ENCODE measurements at regions not wholly inside any gene's neighbourhood (a gene's known extent, or its start where the extent isn't known, plus 50 kb on each side); places are given as distances from the start of the nearest gene placed in this dataset.

DNA sequence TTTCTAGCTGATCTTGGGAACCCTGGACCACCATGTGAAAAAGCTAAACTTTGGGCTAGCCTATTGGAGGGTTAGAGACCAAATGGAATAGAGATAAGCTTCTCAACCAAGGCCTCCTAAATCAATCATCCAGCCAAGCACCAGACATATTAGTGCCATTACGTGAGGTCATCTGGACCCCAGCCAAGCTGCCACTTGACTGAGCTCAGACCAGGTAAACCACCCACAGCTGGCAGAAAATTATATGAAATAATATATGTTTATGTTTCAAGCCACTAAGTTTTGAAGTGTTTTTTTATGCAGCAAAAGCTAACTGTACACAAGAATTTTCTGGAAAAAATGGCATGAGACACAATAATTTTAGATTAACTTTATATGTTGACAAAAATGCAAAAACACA is 82.6 kb upstream of the PCGF5 start:
- no peak for DNase-seq (ENCODE audit: low read depth)

DNA sequence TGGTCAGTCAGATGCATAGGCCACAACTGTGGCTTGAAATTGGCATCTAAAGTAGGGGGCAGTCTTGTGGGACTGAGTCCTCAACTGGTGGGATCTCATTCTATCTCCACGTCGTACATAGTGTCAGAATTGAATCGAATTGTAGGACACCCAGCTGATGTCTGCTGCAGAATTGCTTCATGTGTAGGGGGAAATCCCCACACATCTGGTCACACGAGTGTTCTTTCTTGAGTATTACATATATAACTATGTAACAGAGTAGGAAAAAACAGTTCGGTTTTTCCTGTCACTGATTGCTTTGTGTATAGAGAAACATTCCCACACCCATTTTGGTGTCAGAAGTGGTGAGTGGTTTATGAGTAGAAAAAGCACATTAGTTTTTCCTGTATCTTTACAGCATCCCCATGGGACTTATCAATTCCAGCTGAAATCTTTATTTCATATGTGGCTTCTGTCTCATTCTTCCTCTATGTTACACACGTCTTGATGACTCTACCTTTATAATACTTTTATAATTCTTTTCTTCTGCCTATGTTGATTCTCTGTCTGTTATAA is 79.4 kb upstream of the PCGF5 start:
- DNase-seq (ENCODE audit: low read depth) = no peak

DNA sequence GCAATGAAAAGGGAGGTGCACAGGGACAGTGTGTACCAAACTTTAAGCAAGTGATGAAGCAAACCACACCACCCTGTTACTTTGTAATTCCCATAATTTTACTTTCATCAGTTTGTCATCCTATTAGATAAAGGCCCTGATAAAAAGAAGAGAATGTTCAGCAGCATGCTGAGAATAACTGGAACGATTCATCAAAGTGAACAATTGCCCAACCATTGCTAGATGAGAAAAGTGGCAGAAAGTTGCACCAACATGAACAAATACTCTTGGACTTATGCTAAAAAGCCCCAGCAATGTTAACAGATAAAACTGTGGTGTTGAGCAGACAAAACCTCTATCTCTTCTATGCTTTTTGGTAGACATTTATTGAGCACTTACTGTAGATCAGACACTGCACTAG is 75.5 kb upstream of the PCGF5 start:
- DNase-seq (ENCODE audit: low read depth) = no peak

DNA sequence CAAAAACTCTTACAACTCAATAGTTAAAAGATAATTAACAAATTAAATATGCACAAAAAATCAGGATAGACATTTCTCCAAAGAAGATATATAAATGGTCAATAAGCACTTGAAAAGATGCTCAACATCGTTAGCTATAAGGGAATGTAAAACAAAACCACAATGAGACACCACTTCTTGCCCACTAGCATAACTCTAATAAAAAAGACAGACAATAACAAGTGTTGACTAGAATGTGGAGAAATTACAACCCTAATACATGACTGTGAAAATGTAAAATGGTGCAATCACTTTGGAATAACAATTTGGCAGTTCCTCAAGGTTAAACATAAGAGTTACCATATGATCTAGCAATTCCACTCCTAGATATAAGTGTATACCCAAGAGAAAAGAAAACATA is 74.3 kb upstream of the PCGF5 start:
- no peak for DNase-seq (ENCODE audit: low read depth)

DNA sequence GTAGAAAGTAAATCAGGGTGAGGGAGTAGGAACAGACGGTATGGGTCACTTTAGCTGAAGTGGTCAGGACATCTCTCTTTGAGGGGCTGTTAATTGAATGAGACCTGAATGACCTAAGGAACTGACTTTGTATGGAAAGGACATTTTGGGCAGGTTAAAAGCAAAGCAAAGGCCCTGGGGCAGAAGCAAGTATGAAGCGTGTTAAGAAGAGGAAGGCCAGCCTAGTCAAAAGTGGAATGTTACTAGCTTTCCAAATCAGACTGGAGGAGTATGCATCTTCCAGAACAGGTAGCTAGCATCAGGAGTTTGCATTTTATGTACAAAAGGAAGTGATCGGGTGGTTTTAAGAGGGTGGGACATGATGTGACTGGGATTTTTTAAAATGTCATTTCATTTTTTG is 70.9 kb upstream of the PCGF5 start:
- DNase-seq (ENCODE audit: low read depth) = no peak

DNA sequence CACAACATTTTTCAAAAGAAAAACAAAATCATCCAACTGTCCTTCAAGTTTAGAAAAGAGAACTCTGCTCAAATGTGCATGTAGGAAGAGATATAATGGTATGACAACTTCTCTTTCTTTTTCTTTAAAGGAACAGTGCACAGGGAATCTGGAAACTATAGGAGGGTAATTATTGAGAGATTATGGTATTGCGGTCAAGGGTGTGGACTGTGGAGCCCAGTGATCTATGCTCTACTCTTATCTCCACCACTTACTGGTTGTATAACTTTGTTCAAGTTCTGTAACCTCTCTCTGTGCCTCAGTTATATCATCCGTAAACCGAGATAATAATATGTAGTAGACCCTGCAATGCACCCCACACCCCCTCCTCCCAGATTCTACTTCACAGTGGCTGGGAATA is 69.8 kb upstream of the PCGF5 start:
- DNase-seq (ENCODE audit: low read depth) = no peak

DNA sequence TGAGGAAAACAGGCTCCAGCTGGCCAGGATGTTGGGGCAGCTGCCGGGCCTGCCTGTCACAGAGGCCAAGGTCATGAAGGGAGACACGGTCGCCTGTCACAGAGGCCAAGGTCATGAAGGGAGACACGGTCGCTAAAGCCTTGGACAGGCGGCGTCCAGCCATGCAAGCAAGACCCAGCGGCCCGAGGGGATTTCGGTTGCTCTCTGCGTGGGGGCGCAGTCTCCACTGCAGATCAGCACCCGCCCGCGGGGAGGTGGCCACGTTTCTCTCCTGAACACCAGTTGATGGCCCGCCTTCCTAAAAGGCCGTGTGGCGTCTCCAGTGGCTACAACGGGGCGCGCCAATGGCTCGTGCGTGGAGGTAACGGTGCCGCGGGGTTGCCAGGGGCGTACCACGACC is 67.0 kb upstream of the PCGF5 start:
- no peak for DNase-seq (ENCODE audit: low read depth)

DNA sequence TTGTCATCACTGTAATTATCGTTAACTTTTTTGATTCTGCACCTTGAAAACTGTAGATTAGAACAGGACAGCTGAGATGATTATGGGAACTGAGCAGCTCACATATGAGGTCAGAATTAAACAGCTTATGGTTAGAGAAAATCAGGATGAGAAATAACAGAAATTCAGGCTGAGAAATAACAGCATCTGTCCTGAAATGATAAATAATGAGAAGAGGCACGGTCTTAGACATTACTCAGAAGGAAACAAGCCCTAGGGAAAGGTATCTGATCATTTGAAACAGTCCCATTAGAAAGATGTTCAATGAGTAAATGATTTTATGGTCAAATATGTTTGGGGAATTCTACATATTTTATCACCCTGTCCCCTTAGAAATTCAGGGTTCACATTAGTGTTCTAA is 65.6 kb upstream of the PCGF5 start:
- no peak for DNase-seq (ENCODE audit: low read depth)

DNA sequence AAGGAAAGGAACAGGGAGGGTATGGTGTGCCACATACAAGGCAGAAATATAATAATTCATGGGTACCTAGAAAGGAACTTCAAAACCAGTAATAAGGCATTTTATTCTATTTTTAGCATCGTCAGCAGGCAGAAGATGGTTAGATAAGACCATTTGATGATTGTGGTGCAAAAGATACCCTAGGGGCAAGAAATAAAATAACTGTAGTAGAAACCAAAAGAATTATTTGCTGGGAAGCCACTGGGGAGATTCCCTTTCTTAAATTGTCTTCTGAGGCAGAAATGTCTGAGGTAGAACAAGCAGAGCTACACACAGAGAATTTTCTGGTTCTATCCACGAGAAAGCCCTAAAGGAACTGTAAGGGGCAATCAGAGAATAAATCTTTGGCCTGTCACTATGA is 64.3 kb upstream of the PCGF5 start:
- DNase-seq (ENCODE audit: low read depth) = no peak

DNA sequence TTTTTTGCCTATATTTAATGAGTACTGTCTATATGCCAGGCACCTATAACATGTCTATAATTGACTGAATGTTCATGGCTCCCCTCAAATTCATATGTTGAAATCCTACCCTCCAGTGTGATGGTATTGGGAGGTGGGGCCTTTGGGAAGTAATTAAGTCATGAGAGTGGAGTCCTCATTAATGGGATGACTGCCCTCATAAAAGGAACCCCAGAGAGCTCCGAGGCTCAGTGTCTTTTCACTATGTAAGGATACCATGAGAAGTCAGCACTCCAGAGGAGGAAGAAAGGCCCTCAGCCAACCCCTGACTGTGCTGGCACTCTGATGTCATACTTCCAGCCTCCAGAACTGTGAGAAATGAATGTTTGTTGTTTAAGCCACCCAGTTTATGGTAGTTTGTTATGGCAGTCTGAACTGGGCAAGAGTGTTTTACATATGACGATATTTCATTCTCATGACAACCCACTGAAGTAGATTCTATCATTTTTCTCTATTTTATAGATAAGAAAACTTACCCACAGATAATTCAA is 61.1 kb upstream of the PCGF5 start:
- DNase-seq (ENCODE audit: low read depth) = no peak

DNA sequence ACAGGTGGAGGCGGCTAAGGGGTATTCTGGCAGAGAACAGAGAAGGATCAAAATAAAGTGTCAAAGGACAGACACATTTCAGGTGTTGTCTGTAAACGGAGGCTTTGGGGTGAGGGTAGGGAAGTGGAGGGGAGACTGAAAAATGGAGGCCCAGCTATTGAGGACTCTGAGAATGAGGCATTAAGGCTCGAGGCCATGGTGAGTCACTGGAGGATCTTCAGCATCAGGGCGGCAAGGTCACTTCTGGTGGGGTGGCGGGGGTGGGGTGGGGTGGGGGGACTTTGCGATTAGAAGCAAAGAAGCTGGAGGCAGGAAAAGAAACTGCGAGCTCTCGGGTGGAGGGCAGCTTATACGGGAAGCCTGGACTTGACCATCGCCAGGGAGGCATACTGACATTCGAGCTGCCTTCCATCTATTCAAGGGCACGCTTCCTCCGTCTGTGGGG is 58.4 kb upstream of the PCGF5 start:
- DNase-seq (ENCODE audit: low read depth) = no peak

DNA sequence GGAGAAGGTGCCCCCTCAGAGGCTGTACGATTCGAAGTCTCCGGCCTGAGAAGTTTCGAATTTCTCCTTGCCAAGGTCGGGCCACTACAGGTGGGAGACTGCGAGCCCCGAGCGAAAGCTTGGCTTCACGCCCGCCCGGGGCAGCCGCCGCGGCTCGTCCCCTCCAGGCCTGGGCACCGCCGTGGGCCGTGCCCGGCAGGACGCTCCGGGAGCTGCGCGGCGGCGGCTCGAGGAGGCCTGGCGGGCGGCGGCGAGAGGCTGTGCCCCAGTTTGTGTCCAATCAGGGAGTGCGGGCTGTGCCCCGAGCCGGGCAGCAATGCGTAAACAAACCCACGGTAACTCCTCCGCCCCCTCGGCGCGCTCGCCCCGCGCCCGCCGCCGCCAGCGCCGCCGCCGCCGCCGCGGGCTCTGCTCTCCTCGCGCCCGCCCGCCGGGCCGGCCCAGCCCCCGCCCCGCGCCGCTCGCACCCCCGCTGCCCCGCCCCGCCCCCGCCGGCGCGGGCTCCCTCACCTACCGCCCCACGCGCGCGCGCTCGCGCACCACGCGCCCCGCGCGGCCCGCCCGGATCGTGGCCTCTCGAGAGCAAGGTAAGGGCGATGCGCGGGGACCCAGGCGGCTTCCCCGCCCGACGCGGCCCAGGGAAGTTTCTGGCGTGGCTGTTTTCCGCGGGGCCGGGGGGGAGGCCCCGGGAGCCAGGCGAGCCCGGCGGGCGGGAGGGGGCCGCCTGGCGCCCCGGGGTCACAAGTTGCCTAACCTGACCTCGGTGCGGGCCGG is 57.8 kb upstream of the PCGF5 start:
- no peak for DNase-seq (ENCODE audit: low read depth)

DNA sequence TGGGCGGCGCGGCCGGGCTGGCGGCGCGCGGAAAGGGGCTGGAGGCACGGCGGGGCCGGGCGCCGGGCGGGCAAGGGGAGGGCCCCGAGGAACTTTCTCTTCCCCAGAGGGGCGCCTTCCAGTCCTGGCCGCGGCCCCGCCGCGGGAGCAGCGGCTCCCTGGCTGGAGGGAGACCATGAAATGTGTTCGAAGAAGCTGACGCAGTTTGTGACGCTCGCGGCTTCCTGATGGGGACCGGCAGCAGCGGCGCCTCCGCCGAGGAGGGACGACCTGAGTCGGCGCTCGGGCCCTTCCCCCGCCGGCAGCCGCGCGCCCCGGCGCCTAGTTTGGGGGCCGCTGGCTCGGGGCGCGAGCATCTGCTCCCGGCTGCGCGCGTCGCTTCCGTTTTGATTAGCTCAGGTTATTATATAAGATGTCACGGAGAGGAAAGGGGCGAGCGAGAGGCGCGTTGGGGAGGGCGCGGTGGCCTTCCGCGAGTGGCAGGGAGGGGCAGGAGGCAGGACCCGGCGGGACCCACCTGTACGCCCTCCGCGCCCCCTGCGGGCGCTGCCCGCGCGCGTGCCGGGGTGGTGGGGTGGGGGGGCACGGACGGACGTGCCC is 57.1 kb upstream of the PCGF5 start:
- DNase-seq (ENCODE audit: low read depth) = no peak

DNA sequence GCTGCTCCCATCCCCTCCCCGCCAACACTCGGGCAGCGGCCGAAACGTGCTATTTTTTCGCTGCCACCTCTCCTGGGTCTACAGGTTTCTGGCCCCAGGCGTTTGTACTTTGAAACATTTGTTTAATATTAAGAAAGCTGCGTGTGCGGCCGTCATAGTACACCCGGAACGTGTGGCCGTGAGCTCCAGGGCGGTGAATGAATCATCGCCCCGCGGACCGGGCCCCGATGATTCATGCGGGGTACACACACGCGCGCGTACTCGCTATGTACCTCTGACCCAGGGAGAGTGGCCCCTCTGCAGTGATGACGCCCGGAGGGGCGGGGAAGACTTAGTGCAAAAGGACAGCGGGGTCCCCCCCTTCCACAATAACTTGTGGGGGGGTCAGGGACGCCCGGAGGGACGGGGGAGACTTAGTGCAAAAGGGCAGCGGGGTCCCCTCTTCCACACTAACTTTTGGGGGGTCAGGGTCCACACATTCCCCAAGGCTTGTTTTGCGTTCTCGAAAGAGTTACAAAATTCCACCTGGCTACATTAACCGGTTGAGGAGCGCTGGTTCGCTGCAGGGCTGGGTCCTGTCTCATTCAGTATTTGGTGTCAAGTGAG is 56.5 kb upstream of the PCGF5 start:
- DNase-seq (ENCODE audit: low read depth) = no peak

DNA sequence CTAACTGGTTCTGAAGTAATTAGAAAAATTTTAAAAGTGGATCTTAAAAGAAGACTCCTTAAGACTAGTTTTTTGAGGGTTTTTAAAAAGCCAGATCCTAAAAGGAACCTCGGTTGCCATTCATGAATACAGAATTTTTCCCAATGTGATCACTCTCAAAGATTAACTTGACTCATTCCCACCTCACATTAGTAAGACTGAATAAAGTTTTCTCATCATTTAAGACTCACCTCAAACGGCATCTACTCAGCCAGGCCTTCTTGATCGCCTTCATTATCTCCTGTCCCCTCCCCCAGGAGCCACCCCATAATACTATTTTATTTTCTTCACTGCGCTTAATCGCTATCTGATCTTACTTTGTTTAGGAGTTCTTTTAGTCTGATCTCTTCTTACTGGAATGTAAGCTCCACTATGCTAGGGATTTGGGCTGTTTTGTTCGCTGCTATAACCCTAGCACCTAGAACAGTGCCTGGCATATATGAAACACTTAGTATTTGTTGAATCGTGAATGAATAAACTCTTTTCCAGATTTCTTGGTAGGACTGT is 55.9 kb upstream of the PCGF5 start:
- no peak for DNase-seq (ENCODE audit: low read depth)

DNA sequence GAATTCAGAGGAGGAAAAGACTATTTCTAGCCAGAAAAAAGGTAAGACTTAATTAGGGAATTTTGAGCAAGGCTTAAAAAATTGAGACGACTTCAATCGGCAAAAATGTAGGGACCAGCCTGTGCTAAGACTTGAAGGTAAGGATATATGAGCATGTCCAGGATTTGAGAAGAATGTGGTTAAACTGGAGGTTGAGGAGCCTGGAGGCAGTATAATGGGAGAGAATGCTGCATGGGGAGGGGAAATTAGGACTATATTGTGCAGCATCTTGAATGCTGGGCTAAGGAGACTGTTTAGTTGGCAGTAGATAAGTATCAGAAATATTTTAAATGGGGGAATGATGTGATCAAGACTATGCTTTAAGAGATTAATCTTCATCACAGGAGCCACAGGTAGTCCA is 53.1 kb upstream of the PCGF5 start:
- DNase-seq (ENCODE audit: low read depth) = no peak

DNA sequence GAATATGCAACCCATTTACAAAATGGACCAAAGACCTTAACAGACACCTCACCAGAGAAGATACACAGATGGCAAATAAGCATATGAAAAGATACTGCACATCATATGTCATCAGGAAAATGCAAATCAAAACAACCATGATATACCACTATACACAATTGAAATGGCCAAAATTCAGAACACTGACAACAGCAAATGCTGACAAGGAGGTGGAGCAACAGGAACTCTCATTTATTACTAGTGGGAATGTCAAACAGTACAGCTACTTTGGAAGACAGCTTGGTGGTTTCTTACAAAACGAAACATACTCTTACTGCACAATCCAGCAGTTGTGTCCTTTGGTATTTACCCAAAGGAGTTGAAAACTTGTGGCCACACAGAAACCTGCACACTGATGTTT is 50.0 kb upstream of the PCGF5 start:
- no peak for DNase-seq (ENCODE audit: low read depth)

Measured in CMK (cell line).